H1 (cell line): ENCODE measurements at regions not wholly inside any gene's neighbourhood (a gene's known extent, or its start where the extent isn't known, plus 50 kb on each side); places are given as distances from the start of the nearest gene placed in this dataset.

Source experiments
- CTCF ChIA-PET: fragments of 300-600 bp; sonication (Branson Sonifier 250); formaldehyde crosslinking; loops from one replicate; lab custom pipeline; 2021; ENCODE audit not compliant: partially characterized antibody; lab: Charles Lee
- POLR2A ChIA-PET: fragments of 300-600 bp; sonication (Branson Sonifier 250); formaldehyde crosslinking; loops from one replicate; lab custom pipeline; 2021; ENCODE audit warnings: inconsistent platforms; ENCODE audit not compliant: partially characterized antibody; lab: Charles Lee
- DNase-seq, 2 experiments: peaks; one replicate each; pipeline versions ENCODE4 v3.0.0 to v3.0.0-alpha.2; 2010 to 2022; ENCODE audit warnings: low spot score in 2 of 2, low read depth in 1 of 2, mixed read lengths in 1 of 2
- FAIRE-seq: peaks from 2 replicates; lab custom pipeline; 2011; peaks lifted over from hg19 to GRCh38; lab: Jason Lieb, UNC
- H2AFZ ChIP-seq: 2 replicates; pipeline ENCODE4 v1.8.1; 2012; ENCODE audit warnings: low read length, inconsistent platforms
- H2AK5ac ChIP-seq: 2 replicates; pipeline ENCODE4 v1.6.1; 2013; ENCODE audit warnings: low read depth, low read length
- H2BK120ac ChIP-seq: replicated peaks from 2 replicates; pipeline ENCODE3; 2013; ENCODE audit warnings: low read depth, low read length, inconsistent platforms
- H2BK12ac ChIP-seq: 2 replicates; pipeline ENCODE4 v1.6.1; 2013; ENCODE audit warnings: low read depth, low read length
- H2BK15ac ChIP-seq: 2 replicates; pipeline ENCODE4 v1.6.1; 2013; ENCODE audit warnings: low read length
- H2BK20ac ChIP-seq: 2 replicates; pipeline ENCODE4 v1.6.1; 2013; ENCODE audit warnings: low read length
- H2BK5ac ChIP-seq: 2 replicates; pipeline ENCODE4 v1.6.1; 2013; ENCODE audit warnings: low read depth, low read length
- H3K14ac ChIP-seq: 2 replicates; pipeline ENCODE4 v1.6.1; 2013; ENCODE audit warnings: inconsistent platforms; ENCODE audit not compliant: insufficient read length
- H3K18ac ChIP-seq: 2 replicates; pipeline ENCODE4 v1.6.1; 2013; ENCODE audit warnings: low read length; ENCODE audit errors: extremely low read depth
- H3K23ac ChIP-seq: 2 replicates; pipeline ENCODE4 v1.6.1; 2013; ENCODE audit warnings: inconsistent platforms; ENCODE audit not compliant: insufficient read length
- H3K23me2 ChIP-seq: 2 replicates; pipeline ENCODE4 v1.6.1; 2013; ENCODE audit warnings: low read depth, low read length
- H3K27ac ChIP-seq: 2 replicates; pipeline ENCODE4 v1.6.1; 2011; ENCODE audit warnings: low read depth, low read length, inconsistent platforms
- H3K27me3 ChIP-seq, 4 experiments: replicated peaks in 1 of 4; 1 replicate in 1 of 4; 2 replicates in 3 of 4; pipeline versions ENCODE4 v1.6.1 to v1.8.1; 2011 to 2013; ENCODE audit warnings: low read length in 3 of 4, mild to moderate bottlenecking in 3 of 4, inconsistent platforms in 2 of 4, mixed read lengths in 2 of 4, moderate library complexity in 1 of 4; ENCODE audit not compliant: control insufficient read depth in 3 of 4, insufficient read depth in 3 of 4; ENCODE audit errors: extremely low read depth in 1 of 4
- H3K36me3 ChIP-seq, 4 experiments: 2 replicates each; pipeline versions ENCODE4 v1.6.1 to v1.8.1; 2011 to 2013; ENCODE audit warnings: mild to moderate bottlenecking in 4 of 4, low read length in 3 of 4, moderate library complexity in 2 of 4, control low read depth in 1 of 4, inconsistent platforms in 1 of 4; ENCODE audit not compliant: insufficient read depth in 4 of 4, control insufficient read depth in 2 of 4
- H3K4ac ChIP-seq: replicated peaks from 2 replicates; pipeline ENCODE3; 2013; ENCODE audit warnings: low read length, low read depth, mixed read lengths, inconsistent platforms; ENCODE audit not compliant: insufficient read length
- H3K4me1 ChIP-seq, 4 experiments: replicated peaks in 1 of 4; 1 replicate in 1 of 4; 2 replicates in 3 of 4; pipeline versions ENCODE4 v1.6.1 to v1.8.1; 2011 to 2013; ENCODE audit warnings: low read length in 3 of 4, inconsistent platforms in 2 of 4, mixed read lengths in 1 of 4; ENCODE audit not compliant: insufficient read depth in 4 of 4, control insufficient read depth in 3 of 4
- H3K4me2 ChIP-seq, 2 experiments: 2 replicates each; pipeline versions ENCODE4 v1.6.1 to v1.8.1; 2011 to 2013; ENCODE audit warnings: low read depth in 2 of 2, low read length in 2 of 2, control low read depth in 1 of 2, inconsistent platforms in 1 of 2, mild to moderate bottlenecking in 1 of 2; ENCODE audit not compliant: insufficient read depth in 1 of 2
- H3K4me3 ChIP-seq, 4 experiments: fragments of 200-600, 300-600 bp in 1 of 4; sonication (generic), shearing (Covaris generic), sonication (Bioruptor Twin) in 1 of 4; 2 replicates each; pipeline versions ENCODE4 v1.5.1 to v1.8.1; 2011 to 2016; ENCODE audit warnings: low read length in 4 of 4, low read depth in 3 of 4, control low read depth in 2 of 4, inconsistent platforms in 2 of 4, mild to moderate bottlenecking in 2 of 4, mixed read lengths in 1 of 4, moderate library complexity in 1 of 4; ENCODE audit not compliant: insufficient read depth in 2 of 4; ENCODE audit errors: extremely low read depth in 1 of 4
- H3K56ac ChIP-seq: replicated peaks from 2 replicates; pipeline ENCODE3; 2013; ENCODE audit warnings: low read depth, mild to moderate bottlenecking, mixed read lengths, low read length, inconsistent platforms; ENCODE audit not compliant: insufficient read length
- H3K79me1 ChIP-seq: 2 replicates; pipeline ENCODE4 v1.6.1; 2013; ENCODE audit warnings: low read depth, low read length, control low read depth
- H3K79me2 ChIP-seq, 2 experiments: 2 replicates each; pipeline versions ENCODE4 v1.6.1 to v1.8.1; 2012 to 2013; ENCODE audit warnings: low read length in 2 of 2, mild to moderate bottlenecking in 2 of 2, inconsistent platforms in 1 of 2; ENCODE audit not compliant: insufficient read depth in 2 of 2, control insufficient read depth in 1 of 2
- H3K9ac ChIP-seq, 4 experiments: replicated peaks in 1 of 4; 1 replicate in 1 of 4; 2 replicates in 3 of 4; pipeline versions ENCODE4 v1.6.1 to v1.8.1; 2011 to 2013; ENCODE audit warnings: low read depth in 3 of 4, low read length in 3 of 4, control low read depth in 2 of 4, mild to moderate bottlenecking in 2 of 4, moderate library complexity in 2 of 4, inconsistent platforms in 1 of 4; ENCODE audit errors: extremely low read depth in 1 of 4
- H3K9me3 ChIP-seq, 2 experiments: 2 replicates each; pipeline versions ENCODE4 v1.6.1 to v1.8.1; 2012 to 2013; ENCODE audit warnings: mild to moderate bottlenecking in 2 of 2, moderate library complexity in 2 of 2, control low read depth in 1 of 2, inconsistent platforms in 1 of 2, low read depth in 1 of 2, low read length in 1 of 2, mixed read lengths in 1 of 2; ENCODE audit not compliant: insufficient read depth in 2 of 2
- H4K20me1 ChIP-seq, 2 experiments: replicated peaks in 1 of 2; 2 replicates each; pipeline versions ENCODE3 to v1.8.1; 2011 to 2013; ENCODE audit warnings: inconsistent platforms in 2 of 2, low read length in 2 of 2, mild to moderate bottlenecking in 1 of 2; ENCODE audit not compliant: insufficient read depth in 2 of 2, control insufficient read depth in 1 of 2
- H4K5ac ChIP-seq: 2 replicates; pipeline ENCODE4 v1.6.1; 2013; ENCODE audit warnings: low read length, low read depth, mixed read lengths, inconsistent platforms; ENCODE audit not compliant: insufficient read length
- H4K8ac ChIP-seq: 2 replicates; pipeline ENCODE4 v1.8.0; 2013; ENCODE audit warnings: mild to moderate bottlenecking, moderate library complexity, low read length, inconsistent platforms; ENCODE audit not compliant: insufficient read depth; ENCODE audit errors: extremely low read depth
- H4K91ac ChIP-seq: replicated peaks from 2 replicates; pipeline ENCODE3; 2013; ENCODE audit warnings: low read length, mixed read lengths, inconsistent platforms; ENCODE audit not compliant: insufficient read length
- ATF2 ChIP-seq: IDR thresholded peaks from 2 replicates; pipeline ENCODE4 v1.6.1; 2012; ENCODE audit warnings: low read length, inconsistent platforms
- BRCA1 ChIP-seq: IDR thresholded peaks from 2 replicates; pipeline ENCODE4 v1.6.1; 2012; ENCODE audit warnings: low read depth, low read length, improper control_type of control experiment
- SIN3A ChIP-seq, 2 experiments: IDR thresholded peaks in 1 of 2; conservative IDR thresholded peaks in 1 of 2; 2 replicates each; pipeline ENCODE4 v1.6.1; 2011 to 2012; ENCODE audit warnings: low read length in 2 of 2, improper control_type of control experiment in 1 of 2, low read depth in 1 of 2, mild to moderate bottlenecking in 1 of 2
- SIRT6 ChIP-seq: IDR thresholded peaks from one replicate; pipeline ENCODE4 v1.7.1; 2012; ENCODE audit warnings: low read length, inconsistent platforms
- SRF ChIP-seq: IDR thresholded peaks from 2 replicates; pipeline ENCODE4 v1.6.1; 2011; ENCODE audit warnings: mild to moderate bottlenecking, low read depth, low read length, moderate library complexity
- TEAD4 ChIP-seq: IDR thresholded peaks from 2 replicates; pipeline ENCODE4 v1.6.1; 2012; ENCODE audit warnings: low read depth, low read length, inconsistent platforms, mixed read lengths
- ZNF274 ChIP-seq: IDR thresholded peaks from 2 replicates; pipeline ENCODE4 v1.7.0; 2012; ENCODE audit warnings: low read length, borderline replicate concordance; ENCODE audit errors: extremely low read depth
- WGBS, 2 experiments: shearing (Covaris generic) in 1 of 2; methylation state at CpG; one replicate each; pipeline versions ENCODE4 v1.1.6 to v1.1.7; 2013 to 2015; ENCODE audit warnings: low lambda C conversion rate in 2 of 2, mixed read lengths in 2 of 2, inconsistent platforms in 1 of 2, low coverage in 1 of 2, missing lambda C conversion rate in 1 of 2; ENCODE audit not compliant: insufficient replicate concordance in 2 of 2, insufficient coverage in 1 of 2, insufficient read length in 1 of 2; ENCODE audit errors: extremely low coverage in 1 of 2, missing lambda C conversion rate in 1 of 2; 5-methylcytosine and 5-hydroxymethylcytosine counted together

GRCh38 chr10:89978081-89978480 lies 276.7 kb downstream of the KIF20B start:
- Histone ChIP-seq H4K5ac (no peak overlapping the region), H3K23ac (no peak overlapping the region), H3K9me3 (peaks cover 0 to 2% of the 10 kb centered on the region in 2 experiments; a peak in 2 of 4 replicates), H3K4me3 (no peak overlapping the region), H2BK5ac (no peak overlapping the region), H2BK120ac (no peak overlapping the region), H3K18ac (no peak overlapping the region), H2BK20ac (no peak overlapping the region), H3K4ac (no peak overlapping the region), H3K27me3 (peaks cover 38 to 70% (median 58%) of the 10 kb centered on the region in 4 experiments), H3K79me1 (no peaks in the 10 kb centered on the region), H3K79me2 (no peaks in the 10 kb centered on the region), H3K4me2 (no peak overlapping the region), H3K36me3 (no peaks in the 10 kb centered on the region; a peak in 2 of 8 replicates), H3K14ac (no peak overlapping the region), H3K27ac (no peak overlapping the region), H2BK12ac (no peak overlapping the region), H3K23me2 (no peaks in the 10 kb centered on the region), H3K9ac (no peak overlapping the region), H4K20me1 (peaks cover 0 to 2% of the 10 kb centered on the region in 2 experiments), H2AK5ac (no peak overlapping the region), H3K56ac (no peak overlapping the region), H3K4me1 (peaks cover 0 to 3% (median 1%) of the 10 kb centered on the region in 4 experiments; a peak in 3 of 7 replicates), H2AFZ (no peak overlapping the region), H2BK15ac (no peak overlapping the region), H4K91ac (no peak overlapping the region), H4K8ac (no peak overlapping the region)
- no peak for TF ChIP-seq SRF
- no peak for TF ChIP-seq ATF2
- no peak for TF ChIP-seq TEAD4
- TF ChIP-seq ZNF274: no peak
- no peak for TF ChIP-seq SIN3A (conservative IDR thresholded peaks at IDR 0.05 in 1 of 2, IDR thresholded peaks at IDR 0.05 in 1 of 2; ENCODE audit: low read depth in 1 of 2, low read length in 2 of 2)
- TF ChIP-seq SIRT6: no peak
- no peak for TF ChIP-seq BRCA1
- POLR2A ChIA-PET: no interaction called here
- CTCF ChIA-PET: no interaction called here
- WGBS, 2 experiments: 88% methylated on average over 1 of the region's 1 CpG; no CpG with 5 or more reads in 1 of the 2 experiments
- DNase-seq (no peak), FAIRE-seq (no peak)
